ENCODE measurements at regions not wholly inside any gene's neighbourhood (a gene's known extent, or its start where the extent isn't known, plus 50 kb on each side); places are given as distances from the start of the nearest gene placed in this dataset.

- TF ChIP-seq PATZ1 (CRISPR knock-in tag; IDR thresholded peaks at IDR 0.05; ENCODE audit: borderline replicate concordance) (no peak), ZNF8 (CRISPR knock-in tag; IDR thresholded peaks at IDR 0.05) (no peak), GLIS3 (CRISPR knock-in tag; IDR thresholded peaks at IDR 0.05) (no peak), BACH2 (CRISPR knock-in tag; IDR thresholded peaks at IDR 0.05; ENCODE audit: borderline replicate concordance) (no peak), ESRRG (CRISPR knock-in tag; IDR thresholded peaks at IDR 0.05) (no peak), ISL1 (CRISPR knock-in tag; IDR thresholded peaks at IDR 0.05) (no peak), ZFP30 (CRISPR knock-in tag; IDR thresholded peaks at IDR 0.05) (no peak), POU6F1 (CRISPR knock-in tag; IDR thresholded peaks at IDR 0.05; ENCODE audit: borderline replicate concordance, low read depth) (no peak), ZNF70 (CRISPR knock-in tag; IDR thresholded peaks at IDR 0.05) (no peak), ARNTL (CRISPR knock-in tag; IDR thresholded peaks at IDR 0.05; ENCODE audit: borderline replicate concordance, low read depth) (no peak), CSDC2 (CRISPR knock-in tag; IDR thresholded peaks at IDR 0.05) (no peak), RARB (CRISPR knock-in tag; IDR thresholded peaks at IDR 0.05) (no peak)
- TF ChIP-seq, protein P1, sequence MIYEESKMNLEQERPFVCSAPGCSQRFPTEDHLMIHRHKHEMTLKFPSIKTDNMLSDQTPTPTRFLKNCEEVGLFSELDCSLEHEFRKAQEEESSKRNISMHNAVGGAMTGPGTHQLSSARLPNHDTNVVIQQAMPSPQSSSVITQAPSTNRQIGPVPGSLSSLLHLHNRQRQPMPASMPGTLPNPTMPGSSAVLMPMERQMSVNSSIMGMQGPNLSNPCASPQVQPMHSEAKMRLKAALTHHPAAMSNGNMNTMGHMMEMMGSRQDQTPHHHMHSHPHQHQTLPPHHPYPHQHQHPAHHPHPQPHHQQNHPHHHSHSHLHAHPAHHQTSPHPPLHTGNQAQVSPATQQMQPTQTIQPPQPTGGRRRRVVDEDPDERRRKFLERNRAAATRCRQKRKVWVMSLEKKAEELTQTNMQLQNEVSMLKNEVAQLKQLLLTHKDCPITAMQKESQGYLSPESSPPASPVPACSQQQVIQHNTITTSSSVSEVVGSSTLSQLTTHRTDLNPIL (CRISPR knock-in tag; IDR thresholded peaks at IDR 0.05; ENCODE audit: low read depth), result no peak
- TF ChIP-seq, protein P2, sequence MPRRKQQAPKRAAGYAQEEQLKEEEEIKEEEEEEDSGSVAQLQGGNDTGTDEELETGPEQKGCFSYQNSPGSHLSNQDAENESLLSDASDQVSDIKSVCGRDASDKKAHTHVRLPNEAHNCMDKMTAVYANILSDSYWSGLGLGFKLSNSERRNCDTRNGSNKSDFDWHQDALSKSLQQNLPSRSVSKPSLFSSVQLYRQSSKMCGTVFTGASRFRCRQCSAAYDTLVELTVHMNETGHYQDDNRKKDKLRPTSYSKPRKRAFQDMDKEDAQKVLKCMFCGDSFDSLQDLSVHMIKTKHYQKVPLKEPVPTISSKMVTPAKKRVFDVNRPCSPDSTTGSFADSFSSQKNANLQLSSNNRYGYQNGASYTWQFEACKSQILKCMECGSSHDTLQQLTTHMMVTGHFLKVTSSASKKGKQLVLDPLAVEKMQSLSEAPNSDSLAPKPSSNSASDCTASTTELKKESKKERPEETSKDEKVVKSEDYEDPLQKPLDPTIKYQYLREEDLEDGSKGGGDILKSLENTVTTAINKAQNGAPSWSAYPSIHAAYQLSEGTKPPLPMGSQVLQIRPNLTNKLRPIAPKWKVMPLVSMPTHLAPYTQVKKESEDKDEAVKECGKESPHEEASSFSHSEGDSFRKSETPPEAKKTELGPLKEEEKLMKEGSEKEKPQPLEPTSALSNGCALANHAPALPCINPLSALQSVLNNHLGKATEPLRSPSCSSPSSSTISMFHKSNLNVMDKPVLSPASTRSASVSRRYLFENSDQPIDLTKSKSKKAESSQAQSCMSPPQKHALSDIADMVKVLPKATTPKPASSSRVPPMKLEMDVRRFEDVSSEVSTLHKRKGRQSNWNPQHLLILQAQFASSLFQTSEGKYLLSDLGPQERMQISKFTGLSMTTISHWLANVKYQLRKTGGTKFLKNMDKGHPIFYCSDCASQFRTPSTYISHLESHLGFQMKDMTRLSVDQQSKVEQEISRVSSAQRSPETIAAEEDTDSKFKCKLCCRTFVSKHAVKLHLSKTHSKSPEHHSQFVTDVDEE (CRISPR knock-in tag; IDR thresholded peaks at IDR 0.05), result no peak
These were observed 493.1 kb upstream of the CCDC196 start for GRCh38 chr14:65993103-65993502.

All from SK-N-SH treated with all-trans-retinoic acid at 6 μM for 48 hours (cell line).